OCI-LY1 (cell line): ENCODE measurements at regions not wholly inside any gene's neighbourhood (a gene's known extent, or its start where the extent isn't known, plus 50 kb on each side); places are given as distances from the start of the nearest gene placed in this dataset.

Experiments
- CTCF ChIP-seq: fragments of 200-600 bp; sonication (generic), shearing (Covaris generic); IDR thresholded peaks from 2 replicates; pipeline ENCODE4 v1.5.1; 2017; ENCODE audit warnings: mild to moderate bottlenecking, antibody characterized with exemption, low read length, moderate library complexity, mixed read lengths
- EZH2 ChIP-seq: fragments of 200-600 bp; sonication (generic), shearing (Covaris generic); IDR thresholded peaks from 2 replicates; pipeline ENCODE4 v1.8.0; 2017; ENCODE audit warnings: borderline replicate concordance, mixed run types, mild to moderate bottlenecking, antibody characterized with exemption, low read length, moderate library complexity, mixed read lengths

GRCh38 chr2:56834686-56835085 is 650.9 kb downstream of the CCDC85A start:
- no peak for TF ChIP-seq CTCF
- TF ChIP-seq EZH2 = no peak
